NB4 (cell line): ENCODE measurements at regions not wholly inside any gene's neighbourhood (a gene's known extent, or its start where the extent isn't known, plus 50 kb on each side); places are given as distances from the start of the nearest gene placed in this dataset.

Experiments used
- CTCF ChIP-seq: IDR thresholded peaks from one replicate; pipeline ENCODE4 v1.5.1; 2012; ENCODE audit warnings: low read depth, low read length
- MAX ChIP-seq: IDR thresholded peaks from 2 replicates; pipeline ENCODE4 v1.6.1; 2011; ENCODE audit warnings: low read depth, low read length
- POLR2A ChIP-seq: IDR thresholded peaks from 2 replicates; pipeline ENCODE4 v1.6.1; 2011; ENCODE audit warnings: mild to moderate bottlenecking; ENCODE audit not compliant: insufficient read length; ENCODE audit errors: extremely low read depth

GRCh38 chr13:44128552-44129001 lies 245.0 kb upstream of the SERP2 start:
- no peak for TF ChIP-seq CTCF
- no peak for TF ChIP-seq POLR2A
- TF ChIP-seq MAX, result no peak
